ENCODE measurements at regions not wholly inside any gene's neighbourhood (a gene's known extent, or its start where the extent isn't known, plus 50 kb on each side); places are given as distances from the start of the nearest gene placed in this dataset.
"Not testable (repeated sequence)": the region's sequence is repeated elsewhere in the genome, so short reads cannot be mapped to it uniquely, and the experiment has no call there.

- no peak for DNase-seq
Observed at GRCh38 chr17:70375813-70376770, 206.8 kb downstream of the KCNJ2 start.

DNA sequence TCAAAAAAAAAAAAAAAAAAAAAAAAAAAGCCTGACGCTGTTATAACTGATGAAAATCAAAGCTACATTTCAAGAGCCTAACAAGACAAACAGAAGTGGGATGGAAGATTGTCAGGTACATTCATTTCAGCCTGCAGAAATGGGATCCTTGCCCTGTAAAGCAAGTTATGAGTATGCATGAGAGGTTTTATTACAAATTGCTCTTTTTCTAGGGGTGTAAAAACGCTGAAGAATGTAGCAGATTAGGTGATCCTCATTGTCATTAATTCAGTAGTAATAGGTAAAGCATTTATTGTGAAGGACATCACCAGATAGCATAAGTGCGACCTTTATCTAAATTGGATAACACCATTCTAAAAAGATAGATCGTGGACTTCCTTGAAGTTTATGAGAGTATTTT, 208.3 kb downstream of the KCNJ2 start:
- no peak for DNase-seq

GRCh38 chr17:70378076-70378475, 208.7 kb downstream of the KCNJ2 start:
- no peak for DNase-seq

DNA sequence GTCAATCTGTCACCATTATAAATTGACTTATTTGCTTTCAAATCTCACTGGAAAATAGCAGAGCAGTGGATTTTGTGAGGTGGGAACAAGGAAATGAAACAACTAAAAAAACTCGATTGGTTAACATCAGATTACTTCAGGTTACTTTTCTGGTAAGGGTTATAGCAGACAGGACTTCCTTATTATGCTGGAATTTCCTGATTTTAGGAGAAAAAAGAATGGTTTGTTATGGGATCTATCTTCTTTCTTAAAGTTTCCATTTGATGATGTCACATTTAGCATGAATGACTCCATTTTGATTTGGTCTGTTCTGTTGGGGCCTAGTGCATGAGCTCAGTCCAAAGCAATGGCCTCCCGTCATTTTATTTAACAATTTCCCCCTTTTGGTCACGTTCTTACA, 210.6 kb downstream of the KCNJ2 start:
- DNase-seq, result no peak

- not testable (repeated sequence) for DNase-seq
Observed at GRCh38 chr17:70381916-70382315, 212.6 kb downstream of the KCNJ2 start.

- no peak for DNase-seq
Observed at GRCh38 chr17:70388326-70388725, 219.0 kb downstream of the KCNJ2 start.

- DNase-seq, result not testable (repeated sequence)
Observed at GRCh38 chr17:70389232-70389757, 220.0 kb downstream of the KCNJ2 start.

GRCh38 chr17:70390049-70390448, 220.7 kb downstream of the KCNJ2 start:
- DNase-seq, result no peak

GRCh38 chr17:70394473-70395232, 225.3 kb downstream of the KCNJ2 start:
- DNase-seq, result no peak

GRCh38 chr17:70405492-70406220, 236.3 kb downstream of the KCNJ2 start:
- DNase-seq, result no peak

DNA sequence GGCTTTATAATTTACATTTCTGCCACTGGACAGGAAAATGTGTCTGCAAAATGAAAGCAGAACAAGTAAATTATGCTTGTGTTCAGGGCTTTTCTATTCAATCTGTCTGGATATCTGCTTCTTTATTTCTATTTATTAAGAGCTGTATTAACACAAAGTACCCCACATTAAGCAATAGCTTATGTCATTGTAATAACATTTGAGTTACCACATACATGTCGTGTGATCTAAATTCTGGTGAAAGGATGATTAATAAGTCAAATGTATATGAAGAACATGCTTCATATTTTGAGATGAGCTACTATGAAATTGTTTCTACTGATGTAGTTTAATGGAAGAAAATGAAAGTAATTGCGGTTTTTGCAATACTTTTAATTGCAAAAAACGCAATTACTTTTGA, 238.2 kb downstream of the KCNJ2 start:
- no peak for DNase-seq

- no peak for DNase-seq
Observed at GRCh38 chr17:70408768-70409167, 239.4 kb downstream of the KCNJ2 start.

DNA sequence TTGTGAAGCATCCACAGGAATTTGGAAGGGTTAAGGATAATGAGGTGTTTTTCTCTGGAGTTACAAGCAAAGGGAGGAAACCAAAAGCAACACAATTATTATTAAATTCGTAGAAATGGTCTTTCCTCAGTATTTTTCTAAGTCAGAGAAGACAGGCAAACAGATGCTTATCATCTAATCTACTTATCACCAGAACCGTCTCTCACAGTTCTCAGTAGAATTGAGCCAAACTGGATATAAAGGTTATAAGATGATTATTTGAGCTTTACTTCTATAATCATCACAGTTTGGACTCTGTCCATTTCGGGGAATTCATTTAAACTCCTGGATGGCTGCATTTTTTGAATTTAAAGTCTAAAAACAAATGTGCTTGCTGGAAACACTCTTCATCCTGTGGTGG, 245.0 kb downstream of the KCNJ2 start:
- DNase-seq, result no peak

- no peak for DNase-seq
Observed at GRCh38 chr17:70420861-70421445, 251.6 kb downstream of the KCNJ2 start.

DNA sequence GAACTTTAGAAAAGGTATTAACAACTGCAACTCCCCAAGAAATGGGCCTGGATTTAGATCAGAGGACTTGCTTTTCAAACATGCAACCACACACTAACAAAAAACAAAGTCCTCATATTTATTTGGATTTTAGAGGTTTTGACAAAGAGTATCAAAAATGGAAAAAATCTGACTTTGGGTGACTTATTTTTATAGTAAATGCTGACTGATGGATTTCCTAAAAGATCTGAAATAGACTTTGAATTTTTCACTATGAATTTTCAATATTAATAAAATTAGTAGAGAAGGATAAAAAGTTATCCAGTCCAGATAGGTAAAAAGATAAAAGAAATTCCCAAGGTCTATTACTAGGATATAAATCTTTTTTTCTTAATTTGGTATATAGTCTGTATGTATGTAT, 253.5 kb downstream of the KCNJ2 start:
- no peak for DNase-seq

DNA sequence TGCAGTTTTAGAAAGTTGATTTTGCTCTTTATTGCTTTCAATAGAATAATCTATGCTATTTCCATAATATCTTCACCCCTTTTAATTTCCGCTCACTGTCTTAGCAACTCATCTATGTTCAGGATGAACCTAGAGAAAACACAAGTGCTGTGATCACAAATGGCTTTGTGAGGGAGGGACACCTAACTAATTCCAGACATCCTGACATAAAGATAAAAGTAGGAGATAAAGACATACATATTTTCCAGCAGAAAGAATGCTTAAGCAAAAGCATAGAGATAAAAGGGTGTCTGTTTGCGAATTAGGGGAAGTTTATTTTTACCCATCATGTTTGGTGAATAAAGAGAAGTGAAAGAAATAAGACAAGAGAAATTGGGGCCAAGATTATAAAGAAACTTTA, 254.2 kb downstream of the KCNJ2 start:
- DNase-seq, result no peak

GRCh38 chr17:70426752-70427151, 257.4 kb downstream of the KCNJ2 start:
- no peak for DNase-seq

DNA sequence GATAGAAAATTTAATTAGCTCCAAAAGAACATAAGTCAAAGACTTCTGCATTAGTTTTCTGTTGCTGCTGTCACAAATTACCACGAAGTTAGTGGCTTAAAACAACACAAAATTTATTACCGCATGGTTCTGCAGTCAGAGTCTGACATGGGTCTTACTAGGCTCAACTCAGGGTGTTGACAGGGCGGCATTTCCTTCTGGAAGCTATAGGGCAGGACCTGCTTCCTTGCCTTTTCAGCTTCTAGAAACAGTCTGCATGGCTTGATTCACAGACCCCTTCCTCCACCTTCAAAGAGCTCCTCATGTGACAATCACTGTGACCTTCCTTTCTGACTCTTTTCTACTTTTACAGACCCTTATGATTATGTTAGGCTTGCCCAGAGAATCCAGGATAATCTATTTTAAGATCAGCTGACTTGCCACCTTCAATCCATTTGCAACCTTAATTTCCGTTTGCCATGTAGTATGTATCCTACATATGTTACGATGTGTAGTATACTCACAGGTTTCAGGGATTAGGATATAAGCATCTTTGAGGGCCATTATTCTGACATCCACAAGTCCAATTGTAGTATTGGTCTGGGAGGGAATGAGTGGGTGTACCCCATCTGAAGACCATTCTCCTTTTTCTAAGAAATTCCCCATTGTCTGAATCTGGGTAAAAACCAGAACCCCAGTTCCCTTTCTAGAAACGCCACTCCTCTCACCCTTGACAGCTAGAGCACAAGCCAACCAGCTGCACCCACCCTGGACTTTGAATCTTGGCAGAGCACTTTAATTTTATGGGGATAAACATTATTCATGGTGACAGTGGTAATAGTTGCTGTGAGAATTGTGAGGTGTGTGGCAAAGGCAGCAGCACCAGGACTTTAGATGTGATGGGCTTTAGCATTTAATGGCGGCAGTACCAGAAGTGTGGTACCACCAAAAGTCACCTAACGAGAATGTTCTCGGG, 265.5 kb downstream of the KCNJ2 start:
- no peak for DNase-seq

- DNase-seq, result no peak
Observed at GRCh38 chr17:70437656-70438055, 268.3 kb downstream of the KCNJ2 start.

- DNase-seq, result no peak
Observed at GRCh38 chr17:70446446-70446845, 277.1 kb downstream of the KCNJ2 start.

GRCh38 chr17:70447588-70447987, 278.3 kb downstream of the KCNJ2 start:
- no peak for DNase-seq
